GM21360 (cell line): ENCODE measurements at regions not wholly inside any gene's neighbourhood (a gene's known extent, or its start where the extent isn't known, plus 50 kb on each side); places are given as distances from the start of the nearest gene placed in this dataset.

Experiments
- ATAC-seq: cut with Tn5 transposase; IDR thresholded peaks from one replicate; pipeline ENCODE4 v1.9.1; 2021; ENCODE audit warnings: mild to moderate bottlenecking, moderate library complexity; ENCODE audit not compliant: unreplicated experiment

GRCh38 chr2:45216118-45216517 lies 206.9 kb upstream of the SIX2 start:
- ATAC-seq, result no peak

- ATAC-seq, result no peak
These were observed 205.3 kb upstream of the SIX2 start for GRCh38 chr2:45214550-45214949.

GRCh38 chr2:45212953-45213635 lies 203.8 kb upstream of the SIX2 start:
- no peak for ATAC-seq

GRCh38 chr2:45211636-45212035 lies 202.4 kb upstream of the SIX2 start:
- no peak for ATAC-seq

- ATAC-seq, result no peak
These were observed 201.4 kb upstream of the SIX2 start for GRCh38 chr2:45210462-45211195.

- no peak for ATAC-seq
These were observed 200.6 kb upstream of the SIX2 start for GRCh38 chr2:45209875-45210274.

- no peak for ATAC-seq
These were observed 200.1 kb upstream of the SIX2 start for GRCh38 chr2:45209302-45209701.

- ATAC-seq, result no peak
These were observed 197.8 kb upstream of the SIX2 start for GRCh38 chr2:45207101-45207500.

GRCh38 chr2:45205985-45206384 lies 196.7 kb upstream of the SIX2 start:
- ATAC-seq, result no peak

GRCh38 chr2:45205480-45205879 lies 196.2 kb upstream of the SIX2 start:
- ATAC-seq, result no peak

- no peak for ATAC-seq
These were observed 194.1 kb upstream of the SIX2 start for GRCh38 chr2:45203400-45203799.

GRCh38 chr2:45199973-45200372 lies 190.7 kb upstream of the SIX2 start:
- no peak for ATAC-seq

GRCh38 chr2:45195916-45196315 lies 186.7 kb upstream of the SIX2 start:
- ATAC-seq, result no peak

- ATAC-seq, result no peak
These were observed 185.3 kb upstream of the SIX2 start for GRCh38 chr2:45194596-45194995.

- no peak for ATAC-seq
These were observed 184.3 kb upstream of the SIX2 start for GRCh38 chr2:45193581-45193980.

- no peak for ATAC-seq
These were observed 183.7 kb upstream of the SIX2 start for GRCh38 chr2:45192991-45193390.

GRCh38 chr2:45192481-45192880 lies 183.2 kb upstream of the SIX2 start:
- no peak for ATAC-seq

- ATAC-seq, result no peak
These were observed 182.7 kb upstream of the SIX2 start for GRCh38 chr2:45191976-45192375.

GRCh38 chr2:45191146-45191863 lies 182.1 kb upstream of the SIX2 start:
- no peak for ATAC-seq

GRCh38 chr2:45190481-45190942 lies 181.3 kb upstream of the SIX2 start:
- no peak for ATAC-seq

- ATAC-seq, result no peak
These were observed 175.4 kb upstream of the SIX2 start for GRCh38 chr2:45184606-45185005.
